OCI-LY3 (cell line): ENCODE measurements at regions not wholly inside any gene's neighbourhood (a gene's known extent, or its start where the extent isn't known, plus 50 kb on each side); places are given as distances from the start of the nearest gene placed in this dataset.
"Not testable (repeated sequence)": the region's sequence is repeated elsewhere in the genome, so short reads cannot be mapped to it uniquely, and the experiment has no call there.

Experiments
- H2AFZ ChIP-seq: fragments of 200-600, 300-600 bp; shearing (Covaris generic); 2 replicates; pipeline ENCODE4 v1.6.0; 2014; ENCODE audit warnings: antibody characterized with exemption, low read depth, low read length
- H3K27ac ChIP-seq: fragments of 200-600, 300-600 bp; sonication (generic); 2 replicates; pipeline ENCODE4 v1.5.1; 2014; ENCODE audit warnings: mild to moderate bottlenecking, low read length, moderate library complexity, mixed read lengths
- H3K27me3 ChIP-seq: fragments of 200-600, 300-600 bp; sonication (generic); 2 replicates; pipeline ENCODE4 v1.6.1; 2014; ENCODE audit warnings: low read depth, low read length, mixed read lengths
- H3K36me3 ChIP-seq: fragments of 200-600, 300-600 bp; sonication (generic); replicated peaks from 2 replicates; pipeline ENCODE3; 2014; ENCODE audit warnings: low read depth, low read length, mixed read lengths
- H3K4me1 ChIP-seq: fragments of 300-600, 200-600 bp; sonication (generic); 2 replicates; pipeline ENCODE4 v1.6.1; 2014; ENCODE audit warnings: low read length, mixed read lengths
- H3K4me2 ChIP-seq: fragments of 200-600, 300-600 bp; sonication (generic); 2 replicates; pipeline ENCODE4 v1.6.1; 2014; ENCODE audit warnings: low read length, mixed read lengths
- H3K4me3 ChIP-seq: fragments of 300-600, 200-600 bp; sonication (generic); 2 replicates; pipeline ENCODE4 v1.5.1; 2014; ENCODE audit warnings: antibody characterized with exemption, mild to moderate bottlenecking, low read length, moderate library complexity
- H3K79me2 ChIP-seq: fragments of 300-600, 200-600 bp; shearing (Covaris generic); 2 replicates; pipeline ENCODE4 v1.6.1; 2014; ENCODE audit warnings: mild to moderate bottlenecking, low read length, mixed read lengths
- H3K9ac ChIP-seq: fragments of 300-600, 200-600 bp; shearing (Covaris generic); 2 replicates; pipeline ENCODE4 v1.6.0; 2014; ENCODE audit warnings: mild to moderate bottlenecking, low read length, moderate library complexity
- H3K9me3 ChIP-seq: fragments of 200-600, 300-600 bp; shearing (Covaris generic); 2 replicates; pipeline ENCODE4 v1.6.1; 2014; ENCODE audit warnings: low read length, mixed read lengths; ENCODE audit not compliant: insufficient read depth
- H4K20me1 ChIP-seq: fragments of 200-600, 300-600 bp; sonication (generic); 2 replicates; pipeline ENCODE4 v1.6.1; 2016; ENCODE audit warnings: low read length, mixed read lengths; ENCODE audit not compliant: insufficient read depth
- CTCF ChIP-seq: fragments of 200-600, 300-600 bp; sonication (generic); IDR thresholded peaks from 2 replicates; pipeline ENCODE4 v1.5.1; 2014; ENCODE audit warnings: antibody characterized with exemption, low read length, low read depth
- EZH2phosphoT487 ChIP-seq: fragments of 200-600 bp; shearing (Covaris generic); IDR thresholded peaks from 2 replicates; pipeline ENCODE4 v1.6.1; 2018; ENCODE audit warnings: antibody characterized with exemption, mixed run types, low read depth

- TF ChIP-seq EZH2phosphoT487 (no peak), CTCF (no peak)
- Histone ChIP-seq H3K9me3 (no peaks in the 10 kb centered on the region), H3K36me3 (no peaks in the 10 kb centered on the region), H3K4me1 (no peaks in the 10 kb centered on the region), H3K79me2 (no peaks in the 10 kb centered on the region), H3K27ac (no peak overlapping the region), H3K4me3 (no peak overlapping the region), H2AFZ (no peak overlapping the region), H3K27me3 (no peaks in the 10 kb centered on the region), H4K20me1 (no peaks in the 10 kb centered on the region), H3K4me2 (no peak overlapping the region), H3K9ac (no peak overlapping the region)
Observed at GRCh38 chr5:158050421-158050820, 191.5 kb upstream of the CLINT1 start.

- Histone ChIP-seq H3K79me2 (no peaks in the 10 kb centered on the region), H3K9ac (no peak overlapping the region), H3K27ac (no peak overlapping the region), H4K20me1 (no peaks in the 10 kb centered on the region), H3K4me3 (no peak overlapping the region), H3K27me3 (no peaks in the 10 kb centered on the region), H2AFZ (0 out of 2 replicates have a peak overlapping the region, but pooled peaks have one; percentile 11), H3K36me3 (no peaks in the 10 kb centered on the region), H3K4me1 (no peaks in the 10 kb centered on the region), H3K4me2 (no peak overlapping the region), H3K9me3 (no peaks in the 10 kb centered on the region)
- TF ChIP-seq CTCF (no peak), EZH2phosphoT487 (no peak)
Observed at GRCh38 chr5:158049459-158049858, 190.5 kb upstream of the CLINT1 start.

GRCh38 chr5:158045696-158046095 is 186.8 kb upstream of the CLINT1 start:
- H3K9me3 ChIP-seq = no peaks in the 10 kb centered on the region
- no peak for TF ChIP-seq EZH2phosphoT487
- no peak for TF ChIP-seq CTCF
- H3K4me2 ChIP-seq = no peak overlapping the region
- no peaks in the 10 kb centered on the region for H3K27me3 ChIP-seq
- H3K4me1 ChIP-seq = no peaks in the 10 kb centered on the region
- H3K4me3 ChIP-seq = no peak overlapping the region
- no peaks in the 10 kb centered on the region for H3K79me2 ChIP-seq
- H3K9ac ChIP-seq = no peak overlapping the region
- no peak overlapping the region for H2AFZ ChIP-seq
- H3K36me3 ChIP-seq = no peaks in the 10 kb centered on the region
- no peak overlapping the region for H3K27ac ChIP-seq
- H4K20me1 ChIP-seq = no peaks in the 10 kb centered on the region

GRCh38 chr5:158039911-158040347 is 181.0 kb upstream of the CLINT1 start:
- Histone ChIP-seq H3K4me2 (no peak overlapping the region), H3K4me1 (no peaks in the 10 kb centered on the region), H3K27ac (no peak overlapping the region), H3K9ac (no peak overlapping the region), H3K27me3 (no peaks in the 10 kb centered on the region), H3K4me3 (no peak overlapping the region), H3K36me3 (no peaks in the 10 kb centered on the region), H3K9me3 (no peaks in the 10 kb centered on the region), H3K79me2 (no peaks in the 10 kb centered on the region), H2AFZ (no peak overlapping the region), H4K20me1 (no peaks in the 10 kb centered on the region)
- TF ChIP-seq EZH2phosphoT487 = no peak

GRCh38 chr5:158039441-158039840 is 180.5 kb upstream of the CLINT1 start:
- Histone ChIP-seq H4K20me1 (no peaks in the 10 kb centered on the region), H3K4me2 (no peak overlapping the region), H2AFZ (no peak overlapping the region), H3K4me1 (no peaks in the 10 kb centered on the region), H3K27ac (no peak overlapping the region), H3K27me3 (no peaks in the 10 kb centered on the region), H3K9ac (no peak overlapping the region), H3K79me2 (no peaks in the 10 kb centered on the region), H3K9me3 (no peaks in the 10 kb centered on the region), H3K36me3 (no peaks in the 10 kb centered on the region), H3K4me3 (no peak overlapping the region)
- TF ChIP-seq CTCF (no peak), EZH2phosphoT487 (no peak)

- not testable (repeated sequence) for H4K20me1 ChIP-seq, H2AFZ ChIP-seq, H3K9ac ChIP-seq, H3K27ac ChIP-seq, H3K79me2 ChIP-seq, H3K27me3 ChIP-seq, H3K4me1 ChIP-seq, H3K9me3 ChIP-seq, H3K4me3 ChIP-seq, H3K4me2 ChIP-seq, H3K36me3 ChIP-seq
Observed at GRCh38 chr5:158036983-158037595, 178.1 kb upstream of the CLINT1 start.
